HUES48 (cell line): ENCODE measurements at regions not wholly inside any gene's neighbourhood (a gene's known extent, or its start where the extent isn't known, plus 50 kb on each side); places are given as distances from the start of the nearest gene placed in this dataset.
A peak's percentile ranks its signal among the peaks of the same experiment; 100 is the strongest.

Experiments used
- H3K27ac ChIP-seq: one replicate; pipeline ENCODE4 v1.7.0; 2013; ENCODE audit warnings: low read depth, low read length, inconsistent platforms
- H3K27me3 ChIP-seq: 2 replicates; pipeline ENCODE4 v1.6.1; 2013; ENCODE audit warnings: mild to moderate bottlenecking, low read length; ENCODE audit not compliant: control insufficient read depth, insufficient read depth
- H3K36me3 ChIP-seq: 2 replicates; pipeline ENCODE4 v1.6.1; 2013; ENCODE audit warnings: low read length; ENCODE audit not compliant: control insufficient read depth, insufficient read depth
- H3K4me1 ChIP-seq: 2 replicates; pipeline ENCODE4 v1.6.1; 2013; ENCODE audit warnings: mild to moderate bottlenecking, low read length; ENCODE audit not compliant: control insufficient read depth, insufficient read depth
- H3K4me3 ChIP-seq: 2 replicates; pipeline ENCODE4 v1.5.1; 2013; ENCODE audit warnings: mild to moderate bottlenecking, low read depth, low read length
- H3K9ac ChIP-seq: 2 replicates; pipeline ENCODE4 v1.6.1; 2013; ENCODE audit warnings: mild to moderate bottlenecking, low read depth, low read length, moderate library complexity
- H3K9me3 ChIP-seq: 2 replicates; pipeline ENCODE4 v1.6.1; 2013; ENCODE audit warnings: low read length; ENCODE audit not compliant: control insufficient read depth, insufficient read depth

DNA sequence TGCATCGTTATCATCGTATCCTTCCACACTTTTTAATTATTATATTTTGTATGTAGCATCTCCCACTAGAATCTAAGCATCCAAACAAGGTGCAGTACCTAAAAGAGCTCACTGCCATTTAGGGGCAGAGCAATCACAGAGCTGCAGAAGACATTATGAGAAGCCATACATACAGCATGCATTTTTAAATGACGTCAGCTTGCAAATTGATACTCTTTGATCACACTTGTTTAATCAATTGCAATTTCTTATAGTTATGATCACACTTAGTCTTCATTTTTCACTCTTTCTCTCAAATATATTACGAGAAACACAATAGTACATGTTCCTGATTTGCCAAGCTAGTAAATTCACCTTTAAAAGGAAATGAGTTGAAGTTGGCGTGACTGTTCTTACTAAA is 753.3 kb upstream of the LRRN3 start:
- no peaks in the 10 kb centered on the region for H3K36me3 ChIP-seq
- H3K27me3 ChIP-seq: no peaks in the 10 kb centered on the region
- H3K9me3 ChIP-seq: no peaks in the 10 kb centered on the region
- no peak overlapping the region for H3K9ac ChIP-seq
- no peaks in the 10 kb centered on the region for H3K4me1 ChIP-seq
- no peak overlapping the region for H3K4me3 ChIP-seq
- H3K27ac ChIP-seq: no peak overlapping the region

DNA sequence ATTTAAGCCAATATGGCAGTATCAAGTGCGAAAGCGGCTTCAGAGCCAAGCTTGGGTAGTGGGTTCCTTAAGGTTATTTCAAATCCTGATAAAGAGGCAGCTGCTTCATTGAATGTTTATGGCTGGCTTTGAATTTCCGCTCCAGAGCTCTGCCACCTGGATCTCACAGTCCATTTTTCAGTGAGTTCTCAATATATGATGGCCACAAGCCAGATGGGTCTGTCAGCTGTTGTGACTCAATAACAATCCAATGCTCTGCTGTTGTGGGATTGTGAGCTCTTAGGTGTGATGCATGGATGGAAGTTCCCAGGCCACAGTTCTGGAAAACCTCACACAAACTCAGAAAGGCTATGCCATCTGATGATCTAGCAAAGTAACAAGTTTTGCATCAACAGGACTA is 743.8 kb upstream of the LRRN3 start:
- Histone ChIP-seq H3K9me3 (no peaks in the 10 kb centered on the region), H3K4me1 (no peaks in the 10 kb centered on the region), H3K9ac (no peak overlapping the region), H3K36me3 (no peaks in the 10 kb centered on the region), H3K4me3 (no peak overlapping the region), H3K27ac (no peak overlapping the region), H3K27me3 (no peaks in the 10 kb centered on the region)

DNA sequence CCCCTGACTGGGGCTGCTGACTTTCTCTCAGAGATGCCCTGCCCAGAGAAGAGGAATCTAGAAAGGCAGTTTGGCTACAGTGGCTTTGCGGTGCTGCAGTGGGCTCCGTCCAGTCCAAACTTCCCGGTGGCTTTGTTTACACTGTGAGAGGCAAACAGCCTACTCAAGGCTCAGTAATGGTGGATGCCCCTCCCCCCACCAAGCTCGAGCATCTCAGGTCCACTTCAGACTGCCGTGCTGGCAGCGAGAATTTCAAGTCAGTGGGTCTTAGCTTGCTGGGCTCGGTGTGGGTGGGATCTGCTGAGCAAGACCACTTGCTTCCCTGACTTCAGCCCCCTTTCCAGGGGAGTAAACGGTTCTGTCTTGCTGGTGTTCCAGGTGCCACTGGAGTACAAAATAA is 734.5 kb upstream of the LRRN3 start:
- Histone ChIP-seq H3K36me3 (no peaks in the 10 kb centered on the region), H3K4me3 (no peak overlapping the region), H3K9me3 (no peaks in the 10 kb centered on the region), H3K9ac (no peak overlapping the region), H3K27ac (no peak overlapping the region), H3K27me3 (no peaks in the 10 kb centered on the region), H3K4me1 (no peaks in the 10 kb centered on the region)

DNA sequence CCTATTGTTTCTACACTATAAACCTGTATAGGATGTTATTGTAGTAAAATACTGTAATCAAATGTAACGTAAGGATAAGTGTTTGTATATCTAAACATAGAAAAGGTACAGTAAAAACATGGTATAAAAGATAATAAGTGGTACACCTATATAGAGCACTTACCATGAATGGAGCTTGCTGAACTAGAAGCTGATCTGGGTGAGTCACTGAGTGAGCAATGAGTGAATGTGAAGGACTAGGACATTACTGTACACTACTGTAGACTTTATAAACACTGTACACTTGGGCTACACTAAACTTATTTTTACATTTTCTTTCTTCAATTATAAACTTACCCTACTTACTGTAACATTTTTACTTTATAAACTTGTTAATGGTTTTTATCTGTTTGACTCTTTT is 732.9 kb upstream of the LRRN3 start:
- H3K27me3 ChIP-seq: no peaks in the 10 kb centered on the region
- H3K9me3 ChIP-seq: no peaks in the 10 kb centered on the region
- H3K4me1 ChIP-seq: no peaks in the 10 kb centered on the region
- no peak overlapping the region for H3K9ac ChIP-seq
- H3K4me3 ChIP-seq: no peak overlapping the region
- no peak overlapping the region for H3K27ac ChIP-seq
- no peaks in the 10 kb centered on the region for H3K36me3 ChIP-seq

DNA sequence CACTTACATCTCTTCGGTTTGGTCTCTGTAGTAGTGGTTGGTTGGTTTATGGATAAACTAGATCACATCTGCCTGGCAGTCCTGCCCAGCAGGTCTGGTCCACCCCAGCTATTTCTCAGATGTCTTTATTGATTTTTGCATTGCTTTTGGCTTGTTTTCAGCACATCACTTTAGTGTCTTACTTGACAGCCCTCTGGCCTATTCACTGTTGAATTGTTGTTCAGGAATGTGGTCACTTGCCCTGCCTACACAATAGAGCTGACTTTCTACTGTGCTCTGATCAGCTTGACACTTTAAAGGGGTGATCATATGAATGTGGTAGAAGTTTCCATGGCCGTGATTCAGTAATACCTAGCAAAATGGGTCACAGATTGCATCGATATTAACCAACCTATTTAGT is 719.2 kb upstream of the LRRN3 start:
- H3K27ac ChIP-seq: no peak overlapping the region
- no peaks in the 10 kb centered on the region for H3K9me3 ChIP-seq
- no peaks in the 10 kb centered on the region for H3K27me3 ChIP-seq
- H3K4me1 ChIP-seq: peaks cover 11% of the 10 kb centered on the region
- H3K9ac ChIP-seq: no peak overlapping the region
- no peak overlapping the region for H3K4me3 ChIP-seq
- no peaks in the 10 kb centered on the region for H3K36me3 ChIP-seq

DNA sequence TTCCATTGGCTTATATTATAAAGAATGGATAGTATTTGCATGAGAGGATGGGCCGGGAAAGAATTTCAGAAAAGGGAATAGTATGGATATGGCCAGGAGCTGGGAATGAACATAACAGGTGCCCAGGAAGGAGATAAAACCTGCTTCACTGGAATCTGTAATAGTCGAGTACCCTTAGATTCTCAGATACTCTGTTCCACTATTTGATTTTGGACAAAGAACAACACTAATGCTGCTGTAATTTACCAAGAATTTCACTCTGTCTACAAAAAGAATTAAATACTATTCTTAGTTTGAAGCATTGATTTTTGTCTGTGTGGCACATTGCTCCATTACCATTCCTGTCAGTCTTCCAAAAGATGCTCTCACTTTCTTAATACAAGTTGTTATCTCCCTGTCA is 718.2 kb upstream of the LRRN3 start:
- no peaks in the 10 kb centered on the region for H3K9me3 ChIP-seq
- no peaks in the 10 kb centered on the region for H3K36me3 ChIP-seq

DNA sequence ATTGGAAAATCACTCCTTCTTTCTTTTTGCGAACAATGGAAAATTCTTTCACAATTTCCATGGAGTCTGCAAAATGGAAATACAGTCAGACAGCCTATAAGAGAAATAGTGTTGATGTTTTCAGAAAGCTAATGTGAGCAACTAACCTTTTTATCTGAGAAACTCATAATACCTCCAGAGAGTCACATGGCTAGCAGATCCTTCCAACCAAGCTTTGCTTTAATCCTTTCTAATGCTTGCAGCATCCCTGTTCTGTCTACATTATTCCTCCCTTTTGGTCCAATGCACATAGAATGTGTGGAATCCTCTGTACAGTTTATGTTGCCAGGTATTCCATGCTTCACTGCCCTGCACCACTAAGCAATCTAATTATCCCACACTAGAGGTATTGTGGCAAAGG is 717.5 kb upstream of the LRRN3 start:
- Histone ChIP-seq H3K4me3 (no peak overlapping the region), H3K27ac (no peak overlapping the region)

More for the DNA sequence above, 718.2 kb upstream of the LRRN3 start:
- peaks cover 11% of the 10 kb centered on the region for H3K4me1 ChIP-seq
- H3K4me3 ChIP-seq: no peak overlapping the region
- H3K27me3 ChIP-seq: no peaks in the 10 kb centered on the region
- H3K9ac ChIP-seq: no peak overlapping the region
- no peak overlapping the region for H3K27ac ChIP-seq

DNA sequence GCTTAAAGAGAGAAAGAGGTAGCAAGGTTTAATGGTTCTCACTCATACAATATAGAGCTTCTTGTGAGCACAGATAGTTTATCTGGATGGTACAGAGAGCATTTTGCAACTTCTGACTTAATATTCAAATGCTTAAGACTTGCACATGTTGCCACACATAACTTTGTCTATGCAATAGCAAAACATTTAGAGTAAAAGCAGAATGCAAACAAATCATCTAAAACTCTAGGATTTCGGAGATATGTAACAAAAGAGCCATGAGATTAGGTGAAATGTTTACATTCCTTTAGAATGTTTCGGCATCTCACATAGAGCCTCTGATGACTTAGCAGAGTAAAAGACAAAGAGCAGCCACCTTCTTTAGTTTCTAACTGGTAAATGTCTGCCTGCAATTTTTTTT is 717.1 kb upstream of the LRRN3 start:
- Histone ChIP-seq H3K27me3 (no peaks in the 10 kb centered on the region), H3K9ac (no peak overlapping the region), H3K36me3 (no peaks in the 10 kb centered on the region), H3K27ac (peak overlapping the region; percentile 23), H3K4me1 (peaks cover 11% of the 10 kb centered on the region), H3K4me3 (no peak overlapping the region), H3K9me3 (no peaks in the 10 kb centered on the region)

More for the DNA sequence above, 717.5 kb upstream of the LRRN3 start:
- peaks cover 11% of the 10 kb centered on the region for H3K4me1 ChIP-seq
- H3K36me3 ChIP-seq: no peaks in the 10 kb centered on the region
- H3K27me3 ChIP-seq: no peaks in the 10 kb centered on the region
- no peaks in the 10 kb centered on the region for H3K9me3 ChIP-seq
- H3K9ac ChIP-seq: no peak overlapping the region

DNA sequence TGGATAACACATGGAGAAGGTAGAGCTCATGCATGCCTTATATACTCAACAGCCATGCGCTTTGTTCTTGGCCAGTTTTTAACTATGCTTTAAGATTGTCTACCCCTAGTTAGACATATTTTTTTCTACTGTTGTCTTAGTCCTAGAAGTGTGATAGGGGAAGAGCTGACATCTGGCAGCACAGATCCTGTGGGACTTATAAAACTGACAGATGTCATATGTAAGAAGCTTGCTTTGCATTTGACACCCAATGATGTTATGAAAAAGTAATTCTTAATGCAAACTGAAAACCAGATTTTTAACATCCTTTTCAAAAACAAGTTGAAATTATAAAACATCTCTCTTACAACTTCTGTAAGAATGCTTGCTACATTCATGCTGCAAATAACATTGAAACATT is 715.9 kb upstream of the LRRN3 start:
- Histone ChIP-seq H3K4me3 (no peak overlapping the region), H3K9ac (no peak overlapping the region), H3K4me1 (peaks cover 11% of the 10 kb centered on the region), H3K9me3 (no peaks in the 10 kb centered on the region), H3K27me3 (no peaks in the 10 kb centered on the region), H3K27ac (no peak overlapping the region), H3K36me3 (no peaks in the 10 kb centered on the region)

DNA sequence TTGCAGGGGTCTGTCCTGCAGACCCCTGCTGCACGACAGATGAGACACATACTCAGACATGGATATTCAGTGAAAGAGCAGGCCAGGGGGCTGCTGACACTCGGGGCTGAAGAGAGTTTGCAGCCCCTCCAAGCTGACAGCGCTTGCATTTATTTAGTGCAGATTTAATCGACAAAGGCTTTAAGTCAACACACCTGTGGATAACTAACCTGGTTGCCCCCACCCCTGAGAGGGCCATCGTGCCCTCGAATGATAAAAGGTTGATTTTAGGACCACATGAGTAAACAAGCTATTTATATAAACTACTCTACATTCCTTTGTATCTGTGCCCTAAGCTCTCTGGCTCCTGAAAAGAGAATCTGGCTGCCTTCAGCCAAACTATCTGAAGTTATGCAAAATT is 708.2 kb upstream of the LRRN3 start:
- Histone ChIP-seq H3K36me3 (no peaks in the 10 kb centered on the region), H3K27ac (no peak overlapping the region), H3K9me3 (no peaks in the 10 kb centered on the region), H3K27me3 (no peaks in the 10 kb centered on the region; the same call in 1 of the 2 replicates), H3K4me3 (peak overlapping the region; percentile 10; the same call in 1 of the 2 replicates), H3K9ac (no peak overlapping the region), H3K4me1 (peaks cover 29% of the 10 kb centered on the region)

DNA sequence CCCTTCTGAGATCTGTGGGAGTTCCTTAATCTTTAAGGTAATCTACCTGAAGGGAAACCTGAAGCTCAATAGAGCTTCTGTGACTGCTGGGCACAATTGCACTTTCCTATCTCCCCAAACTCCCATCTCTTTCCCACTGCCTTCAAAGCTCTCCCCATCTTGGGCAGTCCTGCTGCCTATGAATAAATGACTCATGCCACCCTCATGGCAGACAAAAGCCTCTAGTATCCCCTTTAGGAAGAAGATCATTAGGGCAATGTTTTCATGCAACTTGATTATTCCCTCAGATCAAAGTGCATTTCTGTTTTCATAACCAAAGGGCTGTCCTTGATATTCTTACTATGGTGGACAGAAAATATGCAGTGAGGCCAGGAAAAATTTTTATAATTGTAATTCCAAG is 704.9 kb upstream of the LRRN3 start:
- H3K27ac ChIP-seq: no peak overlapping the region
- H3K27me3 ChIP-seq: no peaks in the 10 kb centered on the region; the same call in 1 of the 2 replicates
- H3K4me1 ChIP-seq: peaks cover 58% of the 10 kb centered on the region
- H3K36me3 ChIP-seq: no peaks in the 10 kb centered on the region
- no peaks in the 10 kb centered on the region for H3K9me3 ChIP-seq
- no peak overlapping the region for H3K9ac ChIP-seq
- no peak overlapping the region for H3K4me3 ChIP-seq

DNA sequence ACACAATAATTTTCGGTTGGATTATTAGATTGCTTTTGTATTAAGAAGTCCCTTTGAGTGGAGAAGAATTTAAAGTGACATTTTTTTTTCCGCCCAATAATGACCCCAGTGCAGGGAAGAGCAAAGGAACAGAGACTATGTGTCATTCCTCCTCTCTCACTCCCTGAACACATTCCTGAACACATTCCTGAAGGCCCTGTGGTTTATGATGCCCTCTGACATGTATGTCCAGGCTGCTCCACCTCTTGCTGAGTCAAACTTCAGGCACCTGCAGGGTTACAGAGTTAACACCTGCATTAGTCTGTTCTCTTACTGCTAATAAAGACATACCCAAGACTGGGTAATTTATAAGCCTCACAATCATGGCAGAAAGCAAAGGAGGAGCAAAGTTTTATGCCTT is 704.0 kb upstream of the LRRN3 start:
- H3K4me3 ChIP-seq: no peak overlapping the region
- no peaks in the 10 kb centered on the region for H3K36me3 ChIP-seq
- no peak overlapping the region for H3K27ac ChIP-seq
- H3K27me3 ChIP-seq: no peaks in the 10 kb centered on the region; the same call in 1 of the 2 replicates
- H3K4me1 ChIP-seq: peaks cover 58% of the 10 kb centered on the region
- H3K9me3 ChIP-seq: no peaks in the 10 kb centered on the region
- no peak overlapping the region for H3K9ac ChIP-seq
